Spinal cord (tissue), 9 donors: ENCODE measurements at regions not wholly inside any gene's neighbourhood (a gene's known extent, or its start where the extent isn't known, plus 50 kb on each side); places are given as distances from the start of the nearest gene placed in this dataset.

Experiments used
- DNase-seq, 6 donors: peaks; one replicate each; pipeline versions ENCODE4 v3.0.0 to v3.0.0-alpha.2; 2013 to 2015; ENCODE audit warnings: low spot score in 6 of 6, low read depth in 4 of 6
- H3K27ac ChIP-seq: one replicate; pipeline ENCODE4 v1.5.1; 2013; ENCODE audit warnings: low read depth, low read length, control low read depth
- H3K27me3 ChIP-seq: one replicate; pipeline ENCODE4 v1.6.1; 2013; ENCODE audit warnings: low read length; ENCODE audit not compliant: control insufficient read depth, insufficient read depth
- H3K36me3 ChIP-seq: one replicate; pipeline ENCODE4 v1.6.1; 2013; ENCODE audit warnings: low read length; ENCODE audit not compliant: control insufficient read depth, insufficient read depth
- H3K4me1 ChIP-seq: one replicate; pipeline ENCODE4 v1.6.1; 2013; ENCODE audit warnings: low read length; ENCODE audit not compliant: control insufficient read depth, insufficient read depth
- H3K4me3 ChIP-seq: one replicate; pipeline ENCODE4 v1.5.1; 2013; ENCODE audit warnings: low read depth, low read length, control low read depth
- H3K9me3 ChIP-seq: one replicate; pipeline ENCODE4 v1.6.1; 2013; ENCODE audit warnings: low read length; ENCODE audit not compliant: control insufficient read depth, insufficient read depth
- whole genome bisulfite sequencing: methylation state at CpG from one replicate; pipeline ENCODE4 v1.1.5; 2013; ENCODE audit warnings: missing lambda C conversion rate; ENCODE audit not compliant: insufficient coverage; 5-methylcytosine and 5-hydroxymethylcytosine counted together
- donor health status: healthy.

- no peak overlapping the region for H3K27ac ChIP-seq
- no peaks in the 10 kb centered on the region for H3K27me3 ChIP-seq
- H3K4me1 ChIP-seq: no peaks in the 10 kb centered on the region
- H3K36me3 ChIP-seq: no peaks in the 10 kb centered on the region
- 89% methylated on average over 1 of the region's 4 CpGs for WGBS
- no peak overlapping the region for H3K4me3 ChIP-seq
- peaks cover 1% of the 10 kb centered on the region for H3K9me3 ChIP-seq
- no peak for DNase-seq
These were observed 173.9 kb downstream of the LTN1 start for GRCh38 chr21:28818663-28819278.

- Histone ChIP-seq H3K27ac (no peak overlapping the region), H3K27me3 (no peaks in the 10 kb centered on the region), H3K36me3 (no peaks in the 10 kb centered on the region), H3K4me3 (no peak overlapping the region), H3K9me3 (peaks cover 1% of the 10 kb centered on the region), H3K4me1 (no peaks in the 10 kb centered on the region)
- 96% methylated on average over 2 of the region's 2 CpGs for WGBS
- no peak for DNase-seq
These were observed 174.8 kb downstream of the LTN1 start for GRCh38 chr21:28817871-28818270.

DNA sequence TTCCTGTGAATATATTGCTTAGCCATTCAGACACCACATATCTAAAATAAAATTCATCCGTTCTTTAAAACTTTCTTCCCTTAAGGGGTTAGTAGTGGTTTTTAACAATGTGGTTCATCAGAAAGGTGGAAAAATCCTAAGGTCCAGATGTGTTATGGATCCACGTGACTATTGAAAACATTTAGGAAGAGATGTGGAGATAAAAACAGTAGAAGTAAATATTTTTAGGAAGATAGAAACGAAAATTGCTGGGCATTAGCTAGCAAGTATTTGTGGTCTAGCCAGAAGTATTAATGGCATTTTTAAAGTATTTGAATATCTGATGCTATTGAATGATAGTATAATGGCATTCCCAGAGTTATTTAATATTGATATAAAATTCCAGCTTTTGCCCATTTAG is 180.8 kb downstream of the LTN1 start:
- Histone ChIP-seq H3K27me3 (no peaks in the 10 kb centered on the region), H3K27ac (no peak overlapping the region), H3K4me1 (no peaks in the 10 kb centered on the region), H3K9me3 (peaks cover 3% of the 10 kb centered on the region), H3K36me3 (no peaks in the 10 kb centered on the region), H3K4me3 (no peak overlapping the region)
- WGBS: 73% methylated on average over 2 of the region's 3 CpGs
- no peak for DNase-seq

DNA sequence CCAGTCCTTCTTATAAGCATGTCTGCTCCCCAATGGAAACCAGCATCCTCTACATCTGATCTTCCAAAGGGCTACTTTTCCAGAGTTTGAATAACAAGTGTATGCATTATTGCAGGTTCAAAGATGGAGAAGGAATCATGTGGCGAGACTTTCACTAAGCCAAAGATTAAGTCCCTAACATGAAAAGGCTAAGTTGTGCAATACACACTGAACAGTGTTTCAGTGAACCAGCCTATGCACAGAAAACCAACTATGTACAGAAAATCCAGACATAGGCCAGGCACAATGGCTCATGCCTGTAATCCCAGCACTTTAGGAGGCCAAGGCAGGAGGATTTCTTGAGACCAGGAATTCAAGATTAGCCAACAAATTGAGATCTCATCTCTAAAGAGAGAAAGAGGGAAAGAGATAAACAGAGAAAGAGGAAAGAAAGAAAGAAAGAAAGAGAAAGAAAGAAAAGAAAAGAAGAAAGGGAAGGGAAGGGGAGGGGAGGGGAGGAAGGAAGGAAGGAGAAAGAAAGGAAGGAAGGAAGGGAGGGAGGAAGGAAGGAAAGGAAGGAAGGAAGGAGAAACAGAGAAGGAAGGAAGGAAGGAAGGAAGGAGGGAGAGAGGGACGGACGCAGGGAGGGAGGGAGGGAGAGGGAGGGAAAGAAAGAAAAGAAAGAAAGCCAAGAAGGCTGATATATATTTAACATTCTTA is 181.7 kb downstream of the LTN1 start:
- no peaks in the 10 kb centered on the region for H3K4me1 ChIP-seq
- no peaks in the 10 kb centered on the region for H3K36me3 ChIP-seq
- H3K9me3 ChIP-seq: peaks cover 3% of the 10 kb centered on the region
- no peak overlapping the region for H3K4me3 ChIP-seq
- no peaks in the 10 kb centered on the region for H3K27me3 ChIP-seq
- no CpG with 5 or more reads among the region's 3 CpGs for WGBS
- DNase-seq: no peak
- no peak overlapping the region for H3K27ac ChIP-seq

- no peak for DNase-seq
- Histone ChIP-seq H3K9me3 (peaks cover 1% of the 10 kb centered on the region), H3K4me3 (no peak overlapping the region), H3K27me3 (no peaks in the 10 kb centered on the region), H3K27ac (no peak overlapping the region), H3K4me1 (no peaks in the 10 kb centered on the region), H3K36me3 (no peaks in the 10 kb centered on the region)
- no CpG with 5 or more reads among the region's 4 CpGs for WGBS
These were observed 186.8 kb downstream of the LTN1 start for GRCh38 chr21:28805885-28806284.

GRCh38 chr21:28804089-28804670 is 188.5 kb downstream of the LTN1 start:
- no peaks in the 10 kb centered on the region for H3K27me3 ChIP-seq
- no CpG with 5 or more reads among the region's 3 CpGs for WGBS
- no peak overlapping the region for H3K27ac ChIP-seq
- no peak for DNase-seq
- no peaks in the 10 kb centered on the region for H3K4me1 ChIP-seq
- H3K9me3 ChIP-seq: peaks cover 1% of the 10 kb centered on the region
- H3K36me3 ChIP-seq: no peaks in the 10 kb centered on the region
- no peak overlapping the region for H3K4me3 ChIP-seq

GRCh38 chr21:28801906-28802305 is 190.8 kb downstream of the LTN1 start:
- Histone ChIP-seq H3K4me1 (no peaks in the 10 kb centered on the region), H3K9me3 (no peaks in the 10 kb centered on the region), H3K27me3 (no peaks in the 10 kb centered on the region), H3K4me3 (no peak overlapping the region), H3K27ac (no peak overlapping the region), H3K36me3 (no peaks in the 10 kb centered on the region)
- no peak for DNase-seq
- WGBS: no CpG with 5 or more reads among the region's 1 CpG

GRCh38 chr21:28799926-28800325 is 192.8 kb downstream of the LTN1 start:
- Histone ChIP-seq H3K27me3 (no peaks in the 10 kb centered on the region), H3K4me1 (no peaks in the 10 kb centered on the region), H3K36me3 (no peaks in the 10 kb centered on the region), H3K4me3 (no peak overlapping the region), H3K9me3 (no peaks in the 10 kb centered on the region), H3K27ac (no peak overlapping the region)
- peak in 1 of 6 donors; percentile 38 for DNase-seq
- 80% methylated on average over 4 of the region's 7 CpGs for WGBS

- Histone ChIP-seq H3K4me1 (no peaks in the 10 kb centered on the region), H3K4me3 (no peak overlapping the region), H3K27ac (no peak overlapping the region), H3K9me3 (no peaks in the 10 kb centered on the region), H3K27me3 (no peaks in the 10 kb centered on the region), H3K36me3 (no peaks in the 10 kb centered on the region)
- 86% methylated on average over 1 of the region's 1 CpG for WGBS
- no peak for DNase-seq
These were observed 193.9 kb downstream of the LTN1 start for GRCh38 chr21:28798798-28799197.

GRCh38 chr21:28795251-28795650 is 197.4 kb downstream of the LTN1 start:
- 83% methylated on average over 1 of the region's 1 CpG for WGBS
- H3K27ac ChIP-seq: no peak overlapping the region

More at GRCh38 chr21:28795251-28795650, 197.4 kb downstream of the LTN1 start:
- Histone ChIP-seq H3K27me3 (no peaks in the 10 kb centered on the region), H3K36me3 (no peaks in the 10 kb centered on the region), H3K4me1 (no peaks in the 10 kb centered on the region), H3K4me3 (no peak overlapping the region), H3K9me3 (no peaks in the 10 kb centered on the region)
- DNase-seq: no peak
